LNCAP (cell line): ENCODE measurements at regions not wholly inside any gene's neighbourhood (a gene's known extent, or its start where the extent isn't known, plus 50 kb on each side); places are given as distances from the start of the nearest gene placed in this dataset.

Experiments used
- CTCF ChIP-seq: fragments of 450-650 bp; IDR thresholded peaks from 2 replicates; pipeline ENCODE4 v1.5.1; 2017; ENCODE audit warnings: mild to moderate bottlenecking

GRCh38 chr1:192418552-192419285 is 101.9 kb downstream of the RGS21 start:
- no peak for TF ChIP-seq CTCF

GRCh38 chr1:192430644-192431043 is 113.9 kb downstream of the RGS21 start:
- no peak for TF ChIP-seq CTCF

- TF ChIP-seq CTCF, result no peak
Measured at GRCh38 chr1:192435704-192436103, 118.9 kb downstream of the RGS21 start.

DNA sequence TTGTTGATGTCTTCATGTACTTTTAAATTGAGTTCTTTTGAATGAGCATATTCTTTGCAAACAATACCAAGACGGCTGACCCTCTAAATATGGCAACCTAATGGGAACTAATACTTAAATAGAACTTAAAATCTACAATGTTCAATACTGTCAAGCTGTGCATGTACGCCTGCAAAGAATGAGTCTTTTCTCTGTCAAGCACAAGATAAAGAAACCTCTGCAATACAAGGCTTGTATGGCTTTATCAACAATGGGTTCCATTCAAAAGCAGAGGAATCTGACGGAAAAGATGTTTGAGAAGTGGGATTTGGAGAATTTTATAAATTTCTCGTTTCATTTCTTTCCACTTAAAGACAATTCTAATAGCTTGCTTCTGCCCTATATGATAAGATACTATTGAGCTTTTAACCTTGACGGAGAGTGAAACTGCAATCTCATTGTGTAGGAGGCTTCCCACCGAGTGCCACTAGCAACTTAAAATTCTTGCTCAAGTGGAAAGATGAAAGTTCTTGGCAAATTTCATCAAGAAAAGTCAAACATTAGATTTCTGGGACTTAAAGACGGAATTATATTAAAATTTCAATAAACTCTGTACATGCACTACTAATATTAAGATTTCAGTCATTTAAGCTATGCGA is 119.8 kb downstream of the RGS21 start:
- no peak for TF ChIP-seq CTCF

GRCh38 chr1:192438737-192439136 is 121.9 kb downstream of the RGS21 start:
- TF ChIP-seq CTCF, result no peak

DNA sequence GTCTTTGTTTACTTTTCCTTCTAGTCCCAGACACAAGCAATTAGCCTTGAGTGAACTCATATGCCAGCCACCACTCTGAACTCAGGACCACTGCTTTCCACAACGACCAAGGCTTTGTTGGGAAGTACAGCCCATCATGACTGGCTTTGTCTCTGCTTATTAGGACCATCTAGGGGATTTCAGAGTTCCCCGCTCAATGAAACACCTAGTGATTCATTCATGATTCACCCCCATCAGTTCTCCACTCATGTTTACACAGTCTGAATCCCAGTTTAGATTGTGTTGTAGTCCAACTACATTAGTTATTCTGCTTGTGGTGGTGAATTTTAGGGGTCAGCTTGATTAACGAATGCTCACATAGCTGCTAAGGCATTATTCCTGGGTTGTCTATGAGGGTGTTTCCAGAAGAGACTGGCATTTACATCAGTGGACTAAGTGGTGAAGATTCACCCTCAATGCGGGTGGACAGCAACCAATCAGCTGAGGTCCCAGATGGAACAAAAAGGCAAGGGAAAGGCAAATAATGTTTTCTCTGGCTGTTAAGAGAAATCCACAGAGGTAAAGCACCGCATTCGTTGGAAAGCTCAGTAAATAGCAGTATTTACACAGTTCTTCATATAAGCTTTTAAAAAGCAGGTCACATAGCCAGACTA is 122.7 kb downstream of the RGS21 start:
- no peak for TF ChIP-seq CTCF

GRCh38 chr1:192441492-192441891 is 124.7 kb downstream of the RGS21 start:
- no peak for TF ChIP-seq CTCF
